Duodenal mucosa (tissue), 2 donors: ENCODE measurements at regions not wholly inside any gene's neighbourhood (a gene's known extent, or its start where the extent isn't known, plus 50 kb on each side); places are given as distances from the start of the nearest gene placed in this dataset.

Experiments
- H3K27ac ChIP-seq: one replicate; pipeline ENCODE4 v1.7.0; 2013; ENCODE audit warnings: low read depth, low read length
- H3K27me3 ChIP-seq, 2 donors: one replicate each; pipeline ENCODE4 v1.7.0; 2013; ENCODE audit warnings: low read length in 2 of 2, control low read depth in 1 of 2; ENCODE audit not compliant: insufficient read depth in 2 of 2, control insufficient read depth in 1 of 2
- H3K36me3 ChIP-seq, 2 donors: one replicate each; pipeline ENCODE4 v1.7.0; 2013; ENCODE audit warnings: low read length in 2 of 2, control low read depth in 1 of 2; ENCODE audit not compliant: insufficient read depth in 2 of 2, control insufficient read depth in 1 of 2
- H3K4me1 ChIP-seq, 2 donors: one replicate each; pipeline ENCODE4 v1.7.0; 2013; ENCODE audit warnings: low read length in 2 of 2, control low read depth in 1 of 2; ENCODE audit not compliant: insufficient read depth in 2 of 2, control insufficient read depth in 1 of 2
- H3K4me3 ChIP-seq, 2 donors: one replicate each; pipeline ENCODE4 v1.7.0; 2013; ENCODE audit warnings: low read length in 2 of 2, low read depth in 1 of 2
- H3K9ac ChIP-seq, 2 donors: one replicate each; pipeline ENCODE4 v1.7.0; 2013; ENCODE audit warnings: low read length in 2 of 2, low read depth in 1 of 2
- H3K9me3 ChIP-seq, 2 donors: one replicate each; pipeline ENCODE4 v1.7.0; 2013; ENCODE audit warnings: low read length in 2 of 2, control low read depth in 1 of 2; ENCODE audit not compliant: control insufficient read depth in 1 of 2

DNA sequence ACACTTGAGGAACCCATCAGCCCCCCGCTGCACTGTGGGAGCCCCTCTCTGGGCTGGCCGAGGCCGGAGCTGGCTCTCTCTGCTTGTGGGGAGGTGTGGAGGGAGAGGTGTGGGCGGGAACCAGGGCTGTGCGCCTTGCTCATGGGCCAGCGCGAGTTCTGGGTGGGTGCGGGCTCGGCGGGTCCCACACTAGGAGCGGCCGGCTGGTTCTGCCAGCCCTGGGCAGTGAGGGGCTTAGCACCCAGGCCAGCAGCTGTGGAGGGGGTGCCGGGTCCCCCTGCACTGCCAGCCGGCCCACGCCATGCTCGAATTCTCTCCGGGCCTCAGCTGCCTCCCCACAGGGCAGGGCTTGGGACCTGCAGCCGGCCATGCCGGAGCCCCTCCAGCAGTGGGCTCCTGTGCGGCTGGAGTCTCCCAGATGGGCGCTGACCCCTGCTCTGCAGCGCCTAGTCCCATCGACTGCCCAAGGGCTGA lies 430.2 kb downstream of the FAT4 start:
- Histone ChIP-seq H3K4me1 (no peaks in the 10 kb centered on the region), H3K9ac (no peak overlapping the region), H3K4me3 (no peak overlapping the region), H3K27ac (no peak overlapping the region), H3K27me3 (no peaks in the 10 kb centered on the region), H3K36me3 (no peaks in the 10 kb centered on the region), H3K9me3 (no peaks in the 10 kb centered on the region)

- Histone ChIP-seq H3K27ac (no peak overlapping the region), H3K4me1 (no peaks in the 10 kb centered on the region), H3K36me3 (no peaks in the 10 kb centered on the region), H3K4me3 (no peak overlapping the region), H3K9me3 (no peaks in the 10 kb centered on the region), H3K27me3 (no peaks in the 10 kb centered on the region), H3K9ac (no peak overlapping the region)
Observed at GRCh38 chr4:125749354-125749753, 434.6 kb downstream of the FAT4 start.

DNA sequence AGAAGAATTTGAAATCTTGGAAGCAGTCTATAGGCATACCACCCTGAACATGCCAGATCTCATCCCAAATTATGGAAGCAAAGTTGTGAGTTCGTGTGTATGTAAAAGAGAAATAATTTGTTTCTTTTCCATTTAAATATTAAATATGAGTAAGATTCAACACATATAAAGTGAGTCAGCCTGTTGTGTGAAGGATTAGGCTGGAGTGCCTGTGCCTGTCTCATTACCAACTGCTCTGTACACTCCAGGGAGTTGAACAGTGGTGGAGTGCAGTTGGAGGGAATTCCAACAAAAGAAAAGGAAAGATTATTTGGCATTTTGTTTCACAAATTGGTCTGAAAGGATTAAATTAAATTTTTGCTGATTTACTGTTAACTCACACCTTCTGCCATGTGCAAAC lies 435.6 kb downstream of the FAT4 start:
- no peak overlapping the region for H3K27ac ChIP-seq
- no peak overlapping the region for H3K4me3 ChIP-seq
- H3K9me3 ChIP-seq = no peaks in the 10 kb centered on the region
- no peak overlapping the region for H3K9ac ChIP-seq
- no peaks in the 10 kb centered on the region for H3K4me1 ChIP-seq
- no peaks in the 10 kb centered on the region for H3K36me3 ChIP-seq
- H3K27me3 ChIP-seq = no peaks in the 10 kb centered on the region

- no peak overlapping the region for H3K4me3 ChIP-seq
Observed at GRCh38 chr4:125750828-125751466, 436.2 kb downstream of the FAT4 start.

GRCh38 chr4:125758438-125758837 lies 443.7 kb downstream of the FAT4 start:
- no peaks in the 10 kb centered on the region for H3K9me3 ChIP-seq
- H3K36me3 ChIP-seq = no peaks in the 10 kb centered on the region
- H3K27me3 ChIP-seq = no peaks in the 10 kb centered on the region
- H3K27ac ChIP-seq = no peak overlapping the region
- H3K4me3 ChIP-seq = no peak overlapping the region
- no peaks in the 10 kb centered on the region for H3K4me1 ChIP-seq
- no peak overlapping the region for H3K9ac ChIP-seq

More at GRCh38 chr4:125750828-125751466, 436.2 kb downstream of the FAT4 start:
- no peak overlapping the region for H3K27ac ChIP-seq
- H3K4me1 ChIP-seq = no peaks in the 10 kb centered on the region
- H3K9ac ChIP-seq = no peak overlapping the region
- H3K9me3 ChIP-seq = no peaks in the 10 kb centered on the region
- H3K27me3 ChIP-seq = no peaks in the 10 kb centered on the region
- H3K36me3 ChIP-seq = no peaks in the 10 kb centered on the region

DNA sequence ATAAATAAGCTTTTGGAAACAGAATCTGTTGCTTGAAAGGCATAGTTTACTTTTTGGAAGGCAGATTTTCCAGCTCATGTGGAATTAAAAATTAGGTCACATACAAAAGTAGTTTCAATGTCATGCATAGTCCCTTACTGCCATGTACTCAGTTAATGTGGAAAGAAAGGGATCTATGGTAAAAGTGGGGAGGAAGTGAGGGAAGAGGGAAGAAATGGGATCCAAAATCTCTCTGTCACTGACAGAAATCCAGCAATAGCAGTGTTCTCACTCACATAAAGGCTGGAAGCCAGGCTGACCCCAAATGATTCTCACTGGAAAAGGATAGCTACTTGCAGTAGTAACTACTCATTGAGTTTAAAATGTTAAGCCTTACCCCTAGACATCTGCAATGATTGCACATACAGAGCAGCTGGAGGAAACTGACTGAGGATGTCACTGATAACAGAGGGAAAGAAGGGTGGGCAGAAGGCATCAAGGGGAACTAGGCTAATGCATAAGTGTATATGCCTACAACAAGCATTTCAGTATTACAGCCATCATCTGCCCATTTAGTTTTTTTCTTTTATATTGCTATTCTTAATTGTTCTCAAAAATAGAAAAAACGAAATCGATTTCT lies 445.6 kb downstream of the FAT4 start:
- no peaks in the 10 kb centered on the region for H3K4me1 ChIP-seq
- no peaks in the 10 kb centered on the region for H3K9me3 ChIP-seq
- H3K27me3 ChIP-seq = no peaks in the 10 kb centered on the region
- H3K4me3 ChIP-seq = no peak overlapping the region
- H3K9ac ChIP-seq = no peak overlapping the region
- H3K27ac ChIP-seq = no peak overlapping the region
- H3K36me3 ChIP-seq = no peaks in the 10 kb centered on the region

DNA sequence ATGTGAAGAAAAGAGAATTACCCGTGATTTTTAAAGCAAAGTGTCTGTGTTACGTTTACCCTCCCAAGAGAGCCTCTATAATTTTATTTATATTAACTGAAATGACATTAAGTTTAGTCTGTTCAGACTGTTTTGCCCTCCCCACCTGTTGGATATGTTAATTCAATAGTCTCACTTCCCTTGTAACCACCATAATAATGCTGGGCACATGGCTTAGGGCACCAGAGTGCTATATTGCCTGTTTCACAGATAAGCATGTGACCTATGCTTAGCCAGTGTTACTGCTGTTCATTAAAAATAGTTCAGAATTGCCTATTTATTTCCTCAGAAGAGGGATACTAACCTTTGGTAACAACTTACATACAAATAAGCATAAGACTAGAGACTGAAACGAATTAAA lies 446.2 kb downstream of the FAT4 start:
- Histone ChIP-seq H3K27me3 (no peaks in the 10 kb centered on the region), H3K4me1 (no peaks in the 10 kb centered on the region)

GRCh38 chr4:125762537-125762936 lies 447.8 kb downstream of the FAT4 start:
- Histone ChIP-seq H3K27me3 (no peaks in the 10 kb centered on the region), H3K9ac (no peak overlapping the region), H3K4me3 (no peak overlapping the region), H3K9me3 (no peaks in the 10 kb centered on the region), H3K4me1 (no peaks in the 10 kb centered on the region), H3K27ac (no peak overlapping the region), H3K36me3 (no peaks in the 10 kb centered on the region)

More for the DNA sequence above, 446.2 kb downstream of the FAT4 start:
- Histone ChIP-seq H3K9ac (no peak overlapping the region), H3K9me3 (no peaks in the 10 kb centered on the region), H3K36me3 (no peaks in the 10 kb centered on the region), H3K4me3 (no peak overlapping the region), H3K27ac (no peak overlapping the region)

- Histone ChIP-seq H3K9ac (no peak overlapping the region), H3K27ac (no peak overlapping the region), H3K36me3 (no peaks in the 10 kb centered on the region)
Observed at GRCh38 chr4:125765941-125766340, 451.2 kb downstream of the FAT4 start.

DNA sequence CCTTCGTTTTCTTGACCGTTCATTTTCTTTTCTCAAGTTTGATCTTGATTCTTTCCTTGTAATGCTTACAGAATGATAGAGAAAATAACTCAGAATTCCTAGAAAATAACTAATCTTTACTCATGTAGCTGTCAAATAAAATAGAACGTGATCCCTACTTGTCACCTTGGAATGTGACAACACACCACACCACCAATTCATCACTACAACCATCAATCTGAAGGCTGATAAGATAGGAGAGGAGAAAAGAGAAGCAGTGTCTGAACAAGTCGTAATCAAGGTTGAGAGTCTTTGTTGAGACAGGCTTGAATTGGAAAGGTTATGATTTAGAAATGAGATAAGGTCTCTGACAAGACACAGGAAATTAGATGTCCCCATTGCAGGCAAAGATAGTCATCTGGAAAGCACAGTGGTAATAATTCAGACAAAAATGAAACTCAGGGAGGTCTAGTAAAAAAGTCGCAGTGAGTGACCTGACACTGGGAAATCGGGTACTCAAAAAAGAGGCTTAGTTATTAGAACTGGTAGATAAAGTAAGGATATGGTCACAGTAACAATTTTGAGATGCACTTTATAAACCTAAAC lies 456.2 kb downstream of the FAT4 start:
- Histone ChIP-seq H3K36me3 (no peaks in the 10 kb centered on the region), H3K9me3 (no peaks in the 10 kb centered on the region), H3K4me3 (no peak overlapping the region), H3K9ac (no peak overlapping the region), H3K4me1 (no peaks in the 10 kb centered on the region), H3K27me3 (no peaks in the 10 kb centered on the region), H3K27ac (no peak overlapping the region)

More at GRCh38 chr4:125765941-125766340, 451.2 kb downstream of the FAT4 start:
- no peaks in the 10 kb centered on the region for H3K27me3 ChIP-seq
- H3K9me3 ChIP-seq = no peaks in the 10 kb centered on the region
- no peaks in the 10 kb centered on the region for H3K4me1 ChIP-seq
- H3K4me3 ChIP-seq = no peak overlapping the region
